Endometrial microvascular endothelial cells (primary cell): ENCODE measurements at regions not wholly inside any gene's neighbourhood (a gene's known extent, or its start where the extent isn't known, plus 50 kb on each side); places are given as distances from the start of the nearest gene placed in this dataset.

Experiments used
- in situ Hi-C: cut with HindIII; loops from 2 replicates; pipeline ENCODE4 v1.10.0; 2017; ENCODE audit warnings: low sequenced_read_pairs, low pct_unique_long_range_greater_than_20kb; ENCODE audit errors: inconsistent ontology term

GRCh38 chr7:18338910-18339523 is 156.5 kb upstream of the HDAC9 start:
- in situ Hi-C loops, result no loop called here

GRCh38 chr7:18341756-18342155 is 153.8 kb upstream of the HDAC9 start:
- in situ Hi-C loops, result no loop called here

GRCh38 chr7:18343047-18343446 is 152.5 kb upstream of the HDAC9 start:
- in situ Hi-C loops, result no loop called here

- in situ Hi-C loops, result no loop called here
Observed at GRCh38 chr7:18344536-18344935, 151.0 kb upstream of the HDAC9 start.

GRCh38 chr7:18345641-18346234 is 149.8 kb upstream of the HDAC9 start:
- in situ Hi-C loops, result no loop called here

- in situ Hi-C loops, result no loop called here
Observed at GRCh38 chr7:18347170-18347569, 148.4 kb upstream of the HDAC9 start.

GRCh38 chr7:18350678-18351077 is 144.9 kb upstream of the HDAC9 start:
- in situ Hi-C loops, result loop anchor here (25.0 kb wide), 1 partner anchor 212 kb away; no protein-coding TSS in a partner anchor

GRCh38 chr7:18352339-18353255 is 143.0 kb upstream of the HDAC9 start:
- in situ Hi-C loops, result loop anchor here (25.0 kb wide), 1 partner anchor 210 kb away; no protein-coding TSS in a partner anchor

- in situ Hi-C loops, result loop anchor here (25.0 kb wide), 1 partner anchor 209 kb away; no protein-coding TSS in a partner anchor
Observed at GRCh38 chr7:18353339-18353738, 142.2 kb upstream of the HDAC9 start.

GRCh38 chr7:18354108-18355085 is 141.2 kb upstream of the HDAC9 start:
- in situ Hi-C loops, result loop anchor here (25.0 kb wide), 1 partner anchor 208 kb away; no protein-coding TSS in a partner anchor

- in situ Hi-C loops, result loop anchor here (25.0 kb wide), 1 partner anchor 206 kb away; no protein-coding TSS in a partner anchor
Observed at GRCh38 chr7:18356191-18356645, 139.3 kb upstream of the HDAC9 start.

- in situ Hi-C loops, result loop anchor here (25.0 kb wide), 1 partner anchor 205 kb away; no protein-coding TSS in a partner anchor
Observed at GRCh38 chr7:18357691-18358090, 137.9 kb upstream of the HDAC9 start.

GRCh38 chr7:18361756-18362155 is 133.8 kb upstream of the HDAC9 start:
- in situ Hi-C loops, result loop anchor here (25.0 kb wide), 1 partner anchor 201 kb away; no protein-coding TSS in a partner anchor

GRCh38 chr7:18363751-18364380 is 131.7 kb upstream of the HDAC9 start:
- in situ Hi-C loops, result loop anchor here (25.0 kb wide), 1 partner anchor 198 kb away; no protein-coding TSS in a partner anchor

- in situ Hi-C loops, result loop anchor here (25.0 kb wide), 1 partner anchor 198 kb away; no protein-coding TSS in a partner anchor
Observed at GRCh38 chr7:18364396-18364795, 131.2 kb upstream of the HDAC9 start.

GRCh38 chr7:18366394-18366793 is 129.2 kb upstream of the HDAC9 start:
- in situ Hi-C loops, result loop anchor here (25.0 kb wide), 1 partner anchor 196 kb away; no protein-coding TSS in a partner anchor

GRCh38 chr7:18369011-18369410 is 126.5 kb upstream of the HDAC9 start:
- in situ Hi-C loops, result loop anchor here (25.0 kb wide), 1 partner anchor 193 kb away; no protein-coding TSS in a partner anchor
